HEK293 (cell line): ENCODE measurements at regions not wholly inside any gene's neighbourhood (a gene's known extent, or its start where the extent isn't known, plus 50 kb on each side); places are given as distances from the start of the nearest gene placed in this dataset.

Experiments
- CTCF ChIP-seq: fragments of 450-650 bp; formaldehyde crosslinking; IDR thresholded peaks from 2 replicates; pipeline ENCODE4 v1.5.1; 2016; ENCODE audit warnings: missing biosample characterization, missing genetic modification characterization
- FEZF1 ChIP-seq: fragments of 450-650 bp; formaldehyde crosslinking; IDR thresholded peaks from 2 replicates; pipeline ENCODE4 v1.5.1; 2016; ENCODE audit warnings: missing biosample characterization, missing genetic modification characterization
- GLI4 ChIP-seq: fragments of 450-650 bp; formaldehyde crosslinking; IDR thresholded peaks from 2 replicates; pipeline ENCODE4 v1.5.1; 2016; ENCODE audit warnings: missing biosample characterization, missing genetic modification characterization
- ZNF202 ChIP-seq: fragments of 450-650 bp; formaldehyde crosslinking; IDR thresholded peaks from 2 replicates; pipeline ENCODE4 v1.5.1; 2016; ENCODE audit warnings: missing biosample characterization, missing genetic modification characterization, borderline replicate concordance
- ZNF24 ChIP-seq: fragments of 450-650 bp; formaldehyde crosslinking; IDR thresholded peaks from 2 replicates; pipeline ENCODE4 v1.5.1; 2016; ENCODE audit warnings: missing biosample characterization, missing genetic modification characterization
- ZNF274 ChIP-seq, 2 experiments: fragments of 200-500 bp in 1 of 2; fragments of 450-650 bp in 1 of 2; sonication (Bioruptor generic) in 1 of 2; formaldehyde crosslinking in 1 of 2; IDR thresholded peaks; 2 replicates each; pipeline versions ENCODE4 v1.5.1 to v1.6.1; 2014 to 2016; ENCODE audit warnings: borderline replicate concordance in 1 of 2, inconsistent platforms in 1 of 2, low read length in 1 of 2, missing biosample characterization in 1 of 2, missing genetic modification characterization in 1 of 2
- ZSCAN16 ChIP-seq: fragments of 450-650 bp; formaldehyde crosslinking; IDR thresholded peaks from 2 replicates; pipeline ENCODE4 v1.5.1; 2016; ENCODE audit warnings: missing biosample characterization, missing genetic modification characterization
- TF ChIP-seq, protein P1 (sequence below): fragments of 450-650 bp; formaldehyde crosslinking; IDR thresholded peaks from 2 replicates; pipeline ENCODE4 v1.5.1; 2016; ENCODE audit warnings: missing biosample characterization, missing genetic modification characterization, low read depth
- TF ChIP-seq, protein P2 (sequence below): fragments of 450-650 bp; formaldehyde crosslinking; IDR thresholded peaks from 2 replicates; pipeline ENCODE4 v1.5.1; 2016; ENCODE audit warnings: missing biosample characterization, missing genetic modification characterization

DNA sequence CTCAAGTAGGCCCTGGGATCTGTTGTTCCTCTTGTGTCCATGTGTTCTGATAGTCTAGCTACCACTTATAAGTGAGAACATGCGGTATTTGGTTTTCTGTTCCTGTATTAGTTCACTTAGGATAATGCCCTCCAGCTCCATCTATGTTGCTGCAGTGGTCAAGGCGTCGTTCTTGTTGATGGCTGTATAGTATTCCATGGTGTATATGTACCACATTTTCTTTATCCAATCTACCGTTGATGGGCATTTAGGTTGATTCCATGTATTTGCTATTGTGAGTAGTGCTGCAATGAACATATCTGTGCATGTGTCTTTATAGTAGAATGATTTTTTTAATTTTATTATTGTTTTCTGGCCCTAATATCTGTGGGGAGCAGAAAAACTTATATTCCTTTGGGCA, 74.3 kb downstream of the MAT2B start:
- no peak for TF ChIP-seq ZSCAN16 (tag by site-specific recombination)
- TF ChIP-seq CTCF (tag by site-specific recombination), result no peak
- TF ChIP-seq ZNF24 (tag by site-specific recombination), result no peak
- TF ChIP-seq FEZF1 (tag by site-specific recombination), result no peak
- TF ChIP-seq ZNF202, result no peak
- TF ChIP-seq, protein P1, sequence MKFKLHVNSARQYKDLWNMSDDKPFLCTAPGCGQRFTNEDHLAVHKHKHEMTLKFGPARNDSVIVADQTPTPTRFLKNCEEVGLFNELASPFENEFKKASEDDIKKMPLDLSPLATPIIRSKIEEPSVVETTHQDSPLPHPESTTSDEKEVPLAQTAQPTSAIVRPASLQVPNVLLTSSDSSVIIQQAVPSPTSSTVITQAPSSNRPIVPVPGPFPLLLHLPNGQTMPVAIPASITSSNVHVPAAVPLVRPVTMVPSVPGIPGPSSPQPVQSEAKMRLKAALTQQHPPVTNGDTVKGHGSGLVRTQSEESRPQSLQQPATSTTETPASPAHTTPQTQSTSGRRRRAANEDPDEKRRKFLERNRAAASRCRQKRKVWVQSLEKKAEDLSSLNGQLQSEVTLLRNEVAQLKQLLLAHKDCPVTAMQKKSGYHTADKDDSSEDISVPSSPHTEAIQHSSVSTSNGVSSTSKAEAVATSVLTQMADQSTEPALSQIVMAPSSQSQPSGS (tag by site-specific recombination), result no peak
- no peak for TF ChIP-seq GLI4 (tag by site-specific recombination)
- TF ChIP-seq, protein P2, sequence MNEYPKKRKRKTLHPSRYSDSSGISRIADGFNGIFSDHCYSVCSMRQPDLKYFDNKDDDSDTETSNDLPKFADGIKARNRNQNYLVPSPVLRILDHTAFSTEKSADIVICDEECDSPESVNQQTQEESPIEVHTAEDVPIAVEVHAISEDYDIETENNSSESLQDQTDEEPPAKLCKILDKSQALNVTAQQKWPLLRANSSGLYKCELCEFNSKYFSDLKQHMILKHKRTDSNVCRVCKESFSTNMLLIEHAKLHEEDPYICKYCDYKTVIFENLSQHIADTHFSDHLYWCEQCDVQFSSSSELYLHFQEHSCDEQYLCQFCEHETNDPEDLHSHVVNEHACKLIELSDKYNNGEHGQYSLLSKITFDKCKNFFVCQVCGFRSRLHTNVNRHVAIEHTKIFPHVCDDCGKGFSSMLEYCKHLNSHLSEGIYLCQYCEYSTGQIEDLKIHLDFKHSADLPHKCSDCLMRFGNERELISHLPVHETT, result no peak
- no peak for TF ChIP-seq ZNF274 (IDR thresholded peaks at IDR 0.05; ENCODE audit: low read length)
- TF ChIP-seq ZNF274 (tag by site-specific recombination; IDR thresholded peaks at IDR 0.05; ENCODE audit: borderline replicate concordance), result no peak
